HepG2 (cell line): ENCODE measurements at regions not wholly inside any gene's neighbourhood (a gene's known extent, or its start where the extent isn't known, plus 50 kb on each side); places are given as distances from the start of the nearest gene placed in this dataset.
"Not testable (repeated sequence)": the region's sequence is repeated elsewhere in the genome, so short reads cannot be mapped to it uniquely, and the experiment has no call there.

Experiments used
- ATAC-seq: fragments of 200-7000 bp; cut with Tn5 transposase; 3 replicates; pipeline ENCODE4 v1.9.1; 2020; ENCODE audit warnings: mild to moderate bottlenecking, moderate library complexity
- BruUV-seq: library from RNA; stranded (reverse); fragments of 400-500 nt; replicated peaks from 2 replicates; lab custom pipeline; 2021; lab: Mats Ljungman, UMichigan
- CTCF ChIA-PET: fragments of 300-600 bp; formaldehyde crosslinking; extraction: SDS; loops from one replicate; lab custom pipeline; 2021; ENCODE audit warnings: low total read pairs, inconsistent platforms, low intra/inter-chr PET ratio; lab: Yijun Ruan, JAX
- POLR2A ChIA-PET: fragments of 350-600 bp; sonication (Branson Sonifier 250); formaldehyde crosslinking; loops from one replicate; lab custom pipeline; 2020; ENCODE audit warnings: antibody characterized with exemption, inconsistent platforms; lab: Yijun Ruan, JAX
- DNase-seq: peaks from one replicate; pipeline ENCODE4 v3.0.0-alpha.2; 2015; ENCODE audit warnings: low spot score
- FAIRE-seq: peaks from 3 replicates; lab custom pipeline; 2011; peaks lifted over from hg19 to GRCh38; lab: Jason Lieb, UNC
- H2AFZ ChIP-seq: one replicate; pipeline ENCODE4 v1.6.1; 2011; ENCODE audit warnings: low read length, inconsistent platforms
- H3K27ac ChIP-seq: fragments of 300-600 bp; 3 replicates; pipeline ENCODE4 v1.8.0; 2011; ENCODE audit warnings: mixed run types, mild to moderate bottlenecking, mixed read lengths, low read length, inconsistent platforms; ENCODE audit not compliant: insufficient read depth; ENCODE audit errors: extremely low read length
- H3K27me3 ChIP-seq, 2 experiments: fragments of 200-600 bp in 1 of 2; 2 replicates in 1 of 2; 3 replicates in 1 of 2; pipeline versions ENCODE4 v1.6.0 to v1.8.0; 2011; ENCODE audit warnings: low read length in 2 of 2, mild to moderate bottlenecking in 2 of 2, moderate library complexity in 2 of 2, inconsistent platforms in 1 of 2; ENCODE audit not compliant: insufficient read depth in 2 of 2, control insufficient read depth in 1 of 2
- H3K36me3 ChIP-seq, 2 experiments: fragments of 200-600 bp in 1 of 2; replicated peaks in 1 of 2; 2 replicates in 1 of 2; 3 replicates in 1 of 2; pipeline versions ENCODE4 v1.5.1 to v1.8.0; 2011; ENCODE audit warnings: low read length in 2 of 2, inconsistent platforms in 1 of 2; ENCODE audit not compliant: insufficient read depth in 2 of 2, control insufficient read depth in 1 of 2
- H3K4me1 ChIP-seq: 2 replicates; pipeline ENCODE4 v1.5.1; 2012; ENCODE audit warnings: low read length, inconsistent platforms; ENCODE audit not compliant: insufficient read depth
- H3K4me2 ChIP-seq: 2 replicates; pipeline ENCODE4 v1.6.0; 2011; ENCODE audit warnings: low read depth, low read length, inconsistent platforms
- H3K4me3 ChIP-seq, 3 experiments: fragments of 200-600 bp in 1 of 3; sonication (generic), shearing (Covaris generic) in 1 of 3; replicated peaks in 1 of 3; 2 replicates each; pipeline ENCODE4 v1.5.1; 2011 to 2016; ENCODE audit warnings: low read length in 3 of 3, inconsistent platforms in 2 of 3, low read depth in 2 of 3, mild to moderate bottlenecking in 2 of 3, control low read depth in 1 of 3, mixed read lengths in 1 of 3; ENCODE audit not compliant: insufficient read depth in 1 of 3
- H3K79me2 ChIP-seq: one replicate; pipeline ENCODE4 v1.6.1; 2011; ENCODE audit warnings: low read length, inconsistent platforms; ENCODE audit not compliant: insufficient read depth
- H3K9ac ChIP-seq: 2 replicates; pipeline ENCODE4 v1.6.0; 2011; ENCODE audit warnings: mild to moderate bottlenecking, low read depth, low read length, inconsistent platforms; ENCODE audit not compliant: insufficient read depth
- H3K9me3 ChIP-seq: 2 replicates; pipeline ENCODE4 v1.5.1; 2012; ENCODE audit warnings: mild to moderate bottlenecking, low read length
- H4K20me1 ChIP-seq: 2 replicates; pipeline ENCODE4 v1.6.0; 2011; ENCODE audit warnings: inconsistent platforms, mild to moderate bottlenecking, low read length, moderate library complexity; ENCODE audit not compliant: insufficient read depth
- CSRNP1 ChIP-seq: sonication (generic); formaldehyde crosslinking; IDR thresholded peaks from 2 replicates; pipeline ENCODE4 v1.8.1; 2023; ENCODE audit warnings: mild to moderate bottlenecking, missing genetic modification reagents
- CTCF ChIP-seq: sonication (generic); formaldehyde crosslinking; IDR thresholded peaks from 2 replicates; pipeline ENCODE4 v1.5.0; 2020; ENCODE audit warnings: mild to moderate bottlenecking, missing genetic modification reagents, moderate library complexity
- STAG1 ChIP-seq: sonication (generic); formaldehyde crosslinking; IDR thresholded peaks from 2 replicates; pipeline ENCODE4 v1.4.0; 2020; ENCODE audit warnings: missing genetic modification reagents
- TRAFD1 ChIP-seq: sonication (generic); formaldehyde crosslinking; IDR thresholded peaks from 2 replicates; pipeline ENCODE4 v1.5.1; 2020; ENCODE audit warnings: missing genetic modification reagents, mild to moderate bottlenecking, borderline replicate concordance
- YEATS4 ChIP-seq: sonication (generic); formaldehyde crosslinking; IDR thresholded peaks from 2 replicates; pipeline ENCODE4 v1.4.0; 2020; ENCODE audit warnings: missing genetic modification reagents, borderline replicate concordance
- ZBTB14 ChIP-seq: sonication (generic); formaldehyde crosslinking; IDR thresholded peaks from 2 replicates; pipeline ENCODE4 v1.4.0; 2020; ENCODE audit warnings: missing genetic modification reagents
- ZNF253 ChIP-seq: sonication (generic); formaldehyde crosslinking; IDR thresholded peaks from 2 replicates; pipeline ENCODE4 v1.8.0; 2022; ENCODE audit warnings: mild to moderate bottlenecking, missing genetic modification reagents, borderline replicate concordance
- ZNF607 ChIP-seq: sonication (generic); formaldehyde crosslinking; IDR thresholded peaks from 2 replicates; pipeline ENCODE4 v1.5.1; 2020; ENCODE audit warnings: missing genetic modification reagents, mild to moderate bottlenecking, borderline replicate concordance
- ZNF7 ChIP-seq: IDR thresholded peaks from 2 replicates; pipeline ENCODE4 v1.6.1; 2016; ENCODE audit warnings: missing biosample characterization, missing genetic modification reagents
- WGBS: methylation state at CpG from one replicate; pipeline ENCODE4 v1.1.6; 2017; ENCODE audit warnings: low lambda C conversion rate; 5-methylcytosine and 5-hydroxymethylcytosine counted together
- in situ Hi-C: cut with HindIII; loops from 2 replicates; pipeline ENCODE4 v1.10.0; 2017; ENCODE audit warnings: low pct_unique_long_range_greater_than_20kb; ENCODE audit not compliant: extremely low pct_ligation_motif_present
- intact Hi-C: fragments of 100-400 bp; cut with micrococcal nuclease; formaldehyde crosslinking; loops from one replicate; pipeline ENCODE4 v1.10.0; 2022; ENCODE audit not compliant: unreplicated experiment

- 0 out of 2 replicates have a peak, but pooled peaks have one; percentile 18 for TF ChIP-seq CTCF (CRISPR knock-in tag)
- TF ChIP-seq STAG1 (CRISPR knock-in tag): peak; percentile 41; the same call in 1 of the 2 replicates
- peak; percentile 39; the same call in 1 of the 2 replicates for TF ChIP-seq ZNF7 (CRISPR knock-in tag)
- H3K4me3 ChIP-seq, H3K27ac ChIP-seq, ATAC-seq, H3K9ac ChIP-seq, H4K20me1 ChIP-seq, H3K36me3 ChIP-seq, H3K4me1 ChIP-seq, DNase-seq, H3K4me2 ChIP-seq, POLR2A ChIA-PET, FAIRE-seq, in situ Hi-C loops, CTCF ChIA-PET, intact Hi-C loops, H3K9me3 ChIP-seq, H3K27me3 ChIP-seq, H3K79me2 ChIP-seq, BruUV-seq, H2AFZ ChIP-seq: not testable (repeated sequence)
- 24% methylated on average over 7 of the region's 10 CpGs for WGBS
These were observed 106.4 kb downstream of the CCDC74A start for GRCh38 chr2:131633827-131634695.

- CTCF ChIA-PET: no interaction called here
- no peak for FAIRE-seq
- Histone ChIP-seq H3K79me2 (no peaks in the 10 kb centered on the region), H2AFZ (no peak overlapping the region), H3K27me3 (no peaks in the 10 kb centered on the region), H3K4me2 (no peak overlapping the region), H3K27ac (no peak overlapping the region), H3K9me3 (no peaks in the 10 kb centered on the region), H3K36me3 (no peaks in the 10 kb centered on the region), H3K9ac (no peak overlapping the region), H3K4me1 (no peaks in the 10 kb centered on the region), H3K4me3 (no peak overlapping the region), H4K20me1 (no peaks in the 10 kb centered on the region)
- no TSS peak for BruUV-seq
- ATAC-seq: no peak
- in situ Hi-C loops: no loop called here
- POLR2A ChIA-PET: no interaction called here
- intact Hi-C loops: no loop called here
- 34% methylated on average over 8 of the region's 9 CpGs for WGBS
- no peak for DNase-seq
- TF ChIP-seq ZNF253 (CRISPR knock-in tag) (no peak), YEATS4 (CRISPR knock-in tag) (no peak), CSRNP1 (CRISPR knock-in tag) (no peak), ZNF607 (CRISPR knock-in tag) (no peak), TRAFD1 (CRISPR knock-in tag) (no peak), ZBTB14 (CRISPR knock-in tag) (no peak)
These were observed 107.9 kb downstream of the CCDC74A start for GRCh38 chr2:131635611-131636010.
